Astrocyte of the cerebellum (primary cell): ENCODE measurements at regions not wholly inside any gene's neighbourhood (a gene's known extent, or its start where the extent isn't known, plus 50 kb on each side); places are given as distances from the start of the nearest gene placed in this dataset.

Experiments
- DNase-seq: peaks from one replicate; pipeline ENCODE4 v3.0.0-alpha.2; 2011; ENCODE audit warnings: low read depth
- H3K4me3 ChIP-seq: 2 replicates; pipeline ENCODE4 v1.5.1; 2011; ENCODE audit warnings: mild to moderate bottlenecking, low read depth, low read length, moderate library complexity
- CTCF ChIP-seq: IDR thresholded peaks from 2 replicates; pipeline ENCODE4 v1.5.1; 2012; ENCODE audit warnings: low read length, low read depth, moderate library complexity, mild to moderate bottlenecking; ENCODE audit errors: missing control alignments
- in situ Hi-C: cut with HindIII; loops from 2 replicates; pipeline ENCODE4 v1.10.0; 2017; ENCODE audit warnings: low sequenced_read_pairs

- TF ChIP-seq CTCF, result no peak
- in situ Hi-C loops, result no loop called here
- H3K4me3 ChIP-seq, result no peak overlapping the region
- no peak for DNase-seq
These were observed 103.4 kb upstream of the SLC22A23 start for GRCh38 chr6:3560211-3560610.

GRCh38 chr6:3559561-3559960 lies 102.7 kb upstream of the SLC22A23 start:
- in situ Hi-C loops, result no loop called here
- no peak overlapping the region for H3K4me3 ChIP-seq
- DNase-seq, result no peak
- no peak for TF ChIP-seq CTCF

- no peak for DNase-seq
- in situ Hi-C loops, result no loop called here
- no peak overlapping the region for H3K4me3 ChIP-seq
- no peak for TF ChIP-seq CTCF
These were observed 100.5 kb upstream of the SLC22A23 start for GRCh38 chr6:3557336-3557735.

- no peak for TF ChIP-seq CTCF
- in situ Hi-C loops, result no loop called here
- no peak overlapping the region for H3K4me3 ChIP-seq
- no peak for DNase-seq
These were observed 96.4 kb upstream of the SLC22A23 start for GRCh38 chr6:3553254-3553653.

GRCh38 chr6:3551716-3552511 lies 95.1 kb upstream of the SLC22A23 start:
- in situ Hi-C loops, result no loop called here
- no peak for DNase-seq
- TF ChIP-seq CTCF, result no peak
- no peak overlapping the region for H3K4me3 ChIP-seq

- DNase-seq, result no peak
- TF ChIP-seq CTCF, result no peak
- in situ Hi-C loops, result no loop called here
- H3K4me3 ChIP-seq, result no peak overlapping the region
These were observed 92.6 kb upstream of the SLC22A23 start for GRCh38 chr6:3549314-3549940.
